ENCODE measurements at regions not wholly inside any gene's neighbourhood (a gene's known extent, or its start where the extent isn't known, plus 50 kb on each side); places are given as distances from the start of the nearest gene placed in this dataset.

DNA sequence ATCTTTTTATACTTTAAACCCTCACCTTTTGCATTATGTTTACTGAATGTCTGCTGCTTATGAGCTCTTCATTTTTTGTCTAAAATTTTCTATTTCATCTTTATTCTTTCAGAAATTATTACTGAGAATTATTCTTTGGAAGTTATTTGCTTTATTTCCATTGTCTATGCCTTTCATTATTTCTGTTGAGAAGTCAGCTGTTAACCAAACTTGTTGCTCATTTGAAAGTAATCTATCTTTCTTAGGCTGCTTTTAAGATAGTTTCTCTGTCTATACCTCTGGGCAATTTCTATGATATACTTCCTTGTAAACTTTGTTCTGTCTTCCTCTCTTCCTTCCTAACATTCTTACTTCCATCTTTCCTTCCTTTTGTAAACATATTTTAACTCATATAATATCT, 1165.9 kb upstream of the CELF2 start:
- TF ChIP-seq CTCF (IDR thresholded peaks at IDR 0.05) (no peak), POLR2A (IDR thresholded peaks at IDR 0.05) (no peak)

All from thyroid gland (tissue), 4 donors.